ENCODE measurements at regions not wholly inside any gene's neighbourhood (a gene's known extent, or its start where the extent isn't known, plus 50 kb on each side); places are given as distances from the start of the nearest gene placed in this dataset.

DNA sequence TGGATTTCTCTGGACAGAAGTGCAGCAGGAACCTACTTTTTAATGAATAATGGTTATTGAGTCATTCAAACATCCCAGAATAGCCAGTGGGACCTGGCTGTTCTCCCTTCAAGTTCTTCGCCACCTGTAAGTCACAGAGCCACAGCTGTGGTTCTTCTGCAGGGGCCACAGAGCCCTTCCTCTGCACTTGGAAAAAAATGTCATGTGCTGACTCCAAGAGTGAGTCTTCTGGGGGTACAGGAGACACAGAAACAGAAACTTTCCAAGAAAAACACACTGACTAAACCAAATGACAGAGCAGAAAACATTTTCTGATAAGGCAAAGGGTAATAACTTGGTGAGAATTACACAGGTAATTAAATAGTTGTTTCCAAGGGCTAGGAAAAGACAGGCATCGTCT lies 68.7 kb upstream of the FN1 start (continued):
- TF ChIP-seq, protein P1, sequence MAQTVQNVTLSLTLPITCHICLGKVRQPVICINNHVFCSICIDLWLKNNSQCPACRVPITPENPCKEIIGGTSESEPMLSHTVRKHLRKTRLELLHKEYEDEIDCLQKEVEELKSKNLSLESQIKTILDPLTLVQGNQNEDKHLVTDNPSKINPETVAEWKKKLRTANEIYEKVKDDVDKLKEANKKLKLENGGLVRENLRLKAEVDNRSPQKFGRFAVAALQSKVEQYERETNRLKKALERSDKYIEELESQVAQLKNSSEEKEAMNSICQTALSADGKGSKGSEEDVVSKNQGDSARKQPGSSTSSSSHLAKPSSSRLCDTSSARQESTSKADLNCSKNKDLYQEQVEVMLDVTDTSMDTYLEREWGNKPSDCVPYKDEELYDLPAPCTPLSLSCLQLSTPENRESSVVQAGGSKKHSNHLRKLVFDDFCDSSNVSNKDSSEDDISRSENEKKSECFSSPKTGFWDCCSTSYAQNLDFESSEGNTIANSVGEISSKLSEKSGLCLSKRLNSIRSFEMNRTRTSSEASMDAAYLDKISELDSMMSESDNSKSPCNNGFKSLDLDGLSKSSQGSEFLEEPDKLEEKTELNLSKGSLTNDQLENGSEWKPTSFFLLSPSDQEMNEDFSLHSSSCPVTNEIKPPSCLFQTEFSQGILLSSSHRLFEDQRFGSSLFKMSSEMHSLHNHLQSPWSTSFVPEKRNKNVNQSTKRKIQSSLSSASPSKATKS (CRISPR knock-in tag; IDR thresholded peaks at IDR 0.05) = no peak
- TF ChIP-seq MCM2 (IDR thresholded peaks at IDR 0.05; ENCODE audit: low read depth) (no peak), POLR2B (IDR thresholded peaks at IDR 0.05; ENCODE audit: low read depth, partially characterized antibody) (no peak), EP300 (IDR thresholded peaks at IDR 0.05; ENCODE audit: low read length) (peak; percentile 13; the same call in 1 of the 2 replicates), MIER1 (IDR thresholded peaks at IDR 0.05; ENCODE audit: low read depth) (no peak), ZNF124 (CRISPR knock-in tag; IDR thresholded peaks at IDR 0.05) (no peak), CREBBP (IDR thresholded peaks at IDR 0.05; ENCODE audit: low read depth, low read length) (no peak), SMAD2 (IDR thresholded peaks at IDR 0.05; ENCODE audit: low read depth, low read length) (no peak), TFAM (CRISPR knock-in tag; conservative IDR thresholded peaks at IDR 0.05) (no peak), RNF2 (IDR thresholded peaks at IDR 0.05) (no peak), ZNF274 (IDR thresholded peaks at IDR 0.05; ENCODE audit: borderline replicate concordance, low read depth, low read length) (no peak), ARID1B (IDR thresholded peaks at IDR 0.05) (peak; percentile 34; the same call in 1 of the 2 replicates), ZNF143 (CRISPR knock-in tag; IDR thresholded peaks at IDR 0.05) (no peak), CBFA2T3 (IDR thresholded peaks at IDR 0.05) (no peak), NCOA1 (IDR thresholded peaks at IDR 0.05; ENCODE audit: low read depth) (no peak), COPS2 (conservative IDR thresholded peaks at IDR 0.05) (no peak), NEUROD1 (IDR thresholded peaks at IDR 0.05; ENCODE audit: borderline replicate concordance, low read depth, low read length, partially characterized antibody) (no peak), ZNF445 (CRISPR knock-in tag; IDR thresholded peaks at IDR 0.05; ENCODE audit: low read depth) (no peak), ZNF175 (CRISPR knock-in tag; IDR thresholded peaks at IDR 0.05; ENCODE audit: low read depth) (no peak), LARP7 (IDR thresholded peaks at IDR 0.05) (no peak), DDX20 (tag; IDR thresholded peaks at IDR 0.05; ENCODE audit: low read depth) (no peak)
- TF ChIP-seq, protein P2, sequence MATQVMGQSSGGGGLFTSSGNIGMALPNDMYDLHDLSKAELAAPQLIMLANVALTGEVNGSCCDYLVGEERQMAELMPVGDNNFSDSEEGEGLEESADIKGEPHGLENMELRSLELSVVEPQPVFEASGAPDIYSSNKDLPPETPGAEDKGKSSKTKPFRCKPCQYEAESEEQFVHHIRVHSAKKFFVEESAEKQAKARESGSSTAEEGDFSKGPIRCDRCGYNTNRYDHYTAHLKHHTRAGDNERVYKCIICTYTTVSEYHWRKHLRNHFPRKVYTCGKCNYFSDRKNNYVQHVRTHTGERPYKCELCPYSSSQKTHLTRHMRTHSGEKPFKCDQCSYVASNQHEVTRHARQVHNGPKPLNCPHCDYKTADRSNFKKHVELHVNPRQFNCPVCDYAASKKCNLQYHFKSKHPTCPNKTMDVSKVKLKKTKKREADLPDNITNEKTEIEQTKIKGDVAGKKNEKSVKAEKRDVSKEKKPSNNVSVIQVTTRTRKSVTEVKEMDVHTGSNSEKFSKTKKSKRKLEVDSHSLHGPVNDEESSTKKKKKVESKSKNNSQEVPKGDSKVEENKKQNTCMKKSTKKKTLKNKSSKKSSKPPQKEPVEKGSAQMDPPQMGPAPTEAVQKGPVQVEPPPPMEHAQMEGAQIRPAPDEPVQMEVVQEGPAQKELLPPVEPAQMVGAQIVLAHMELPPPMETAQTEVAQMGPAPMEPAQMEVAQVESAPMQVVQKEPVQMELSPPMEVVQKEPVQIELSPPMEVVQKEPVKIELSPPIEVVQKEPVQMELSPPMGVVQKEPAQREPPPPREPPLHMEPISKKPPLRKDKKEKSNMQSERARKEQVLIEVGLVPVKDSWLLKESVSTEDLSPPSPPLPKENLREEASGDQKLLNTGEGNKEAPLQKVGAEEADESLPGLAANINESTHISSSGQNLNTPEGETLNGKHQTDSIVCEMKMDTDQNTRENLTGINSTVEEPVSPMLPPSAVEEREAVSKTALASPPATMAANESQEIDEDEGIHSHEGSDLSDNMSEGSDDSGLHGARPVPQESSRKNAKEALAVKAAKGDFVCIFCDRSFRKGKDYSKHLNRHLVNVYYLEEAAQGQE (IDR thresholded peaks at IDR 0.05; ENCODE audit: borderline replicate concordance) = no peak
- TF ChIP-seq, protein P2 (CRISPR knock-in tag; IDR thresholded peaks at IDR 0.05; ENCODE audit: low read depth) = no peak
- TF ChIP-seq, protein P3, sequence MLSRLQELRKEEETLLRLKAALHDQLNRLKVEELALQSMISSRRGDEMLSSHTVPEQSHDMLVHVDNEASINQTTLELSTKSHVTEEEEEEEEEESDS (CRISPR knock-in tag; IDR thresholded peaks at IDR 0.05) = no peak
